Lower leg skin (tissue), 4 donors: ENCODE measurements at regions not wholly inside any gene's neighbourhood (a gene's known extent, or its start where the extent isn't known, plus 50 kb on each side); places are given as distances from the start of the nearest gene placed in this dataset.

ENCODE experiments used
- DNase-seq, 2 donors: peaks; one replicate each; pipeline ENCODE4 v3.0.0-alpha.2; 2019; ENCODE audit warnings: low spot score in 2 of 2
- H3K4me3 ChIP-seq: fragments of 200-600 bp; sonication (generic); 2 replicates; pipeline ENCODE4 v1.5.1; 2017; ENCODE audit warnings: mild to moderate bottlenecking, low read depth; ENCODE audit not compliant: poor library complexity, severe bottlenecking
- POLR2A ChIP-seq, 2 donors: fragments of 450-650 bp; IDR thresholded peaks; one replicate each; pipeline ENCODE4 v1.6.1; 2016 to 2017; ENCODE audit warnings: antibody characterized with exemption in 2 of 2, mild to moderate bottlenecking in 1 of 2, moderate library complexity in 1 of 2
- WGBS, 2 donors: methylation state at CpG; one replicate each; pipeline ENCODE4 v1.1.5; 2018; 5-methylcytosine and 5-hydroxymethylcytosine counted together
- intact Hi-C: fragments of 100-400 bp; cut with DNase I; formaldehyde crosslinking; loops from one replicate; pipeline ENCODE4 v1.15.0; 2023; ENCODE audit warnings: low total_unique reads
- TF ChIP-seq, protein P1 (sequence below), 3 donors: fragments of 450-650 bp; IDR thresholded peaks; one replicate each; pipeline ENCODE4 v1.5.1; 2016; ENCODE audit warnings: antibody characterized with exemption in 3 of 3, mild to moderate bottlenecking in 3 of 3, moderate library complexity in 2 of 3

DNA sequence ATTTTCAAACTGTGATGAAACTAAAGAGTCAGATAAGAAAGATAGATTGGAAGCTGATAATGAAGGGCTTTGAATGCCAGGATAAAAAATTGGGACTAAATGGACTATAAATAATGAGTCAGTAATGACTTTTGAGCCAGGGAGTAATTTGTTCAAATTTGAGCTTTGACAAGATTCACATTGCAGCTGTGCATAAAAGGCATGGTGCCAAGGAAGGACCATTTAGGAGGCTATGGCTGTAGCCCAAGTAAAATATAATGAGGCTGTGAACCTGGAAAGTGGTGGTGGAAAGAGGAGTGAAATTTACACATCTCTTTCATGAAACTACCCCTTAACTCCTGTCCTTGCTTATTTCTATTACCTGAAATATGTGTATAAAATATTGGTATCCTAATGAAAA lies 218.5 kb downstream of the SLC6A15 start:
- H3K4me3 ChIP-seq = no peak overlapping the region
- DNase-seq = no peak
- TF ChIP-seq POLR2A (IDR thresholded peaks at IDR 0.05) = no peak
- intact Hi-C loops = no loop called here

DNA sequence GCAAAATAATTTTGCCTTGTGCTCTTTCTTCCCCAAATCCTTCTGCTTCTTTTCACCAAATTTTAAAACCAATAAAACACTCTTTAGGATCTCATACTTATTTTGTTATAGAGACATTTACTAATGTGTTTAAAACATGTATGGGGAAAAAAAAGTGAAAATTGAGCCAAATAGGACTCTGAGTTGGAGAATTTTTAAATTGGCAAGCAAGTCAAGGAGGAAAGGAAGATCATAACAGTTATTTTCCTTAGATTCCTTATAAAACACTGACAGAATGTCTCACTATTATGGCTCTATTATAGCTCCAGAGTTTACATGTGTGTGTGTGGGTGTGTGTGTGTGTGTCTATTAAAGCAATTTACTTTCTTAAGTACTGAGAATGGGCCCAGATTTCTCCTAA lies 220.5 kb downstream of the SLC6A15 start:
- intact Hi-C loops = no loop called here
- TF ChIP-seq POLR2A (IDR thresholded peaks at IDR 0.05) = no peak
- TF ChIP-seq, protein P1, sequence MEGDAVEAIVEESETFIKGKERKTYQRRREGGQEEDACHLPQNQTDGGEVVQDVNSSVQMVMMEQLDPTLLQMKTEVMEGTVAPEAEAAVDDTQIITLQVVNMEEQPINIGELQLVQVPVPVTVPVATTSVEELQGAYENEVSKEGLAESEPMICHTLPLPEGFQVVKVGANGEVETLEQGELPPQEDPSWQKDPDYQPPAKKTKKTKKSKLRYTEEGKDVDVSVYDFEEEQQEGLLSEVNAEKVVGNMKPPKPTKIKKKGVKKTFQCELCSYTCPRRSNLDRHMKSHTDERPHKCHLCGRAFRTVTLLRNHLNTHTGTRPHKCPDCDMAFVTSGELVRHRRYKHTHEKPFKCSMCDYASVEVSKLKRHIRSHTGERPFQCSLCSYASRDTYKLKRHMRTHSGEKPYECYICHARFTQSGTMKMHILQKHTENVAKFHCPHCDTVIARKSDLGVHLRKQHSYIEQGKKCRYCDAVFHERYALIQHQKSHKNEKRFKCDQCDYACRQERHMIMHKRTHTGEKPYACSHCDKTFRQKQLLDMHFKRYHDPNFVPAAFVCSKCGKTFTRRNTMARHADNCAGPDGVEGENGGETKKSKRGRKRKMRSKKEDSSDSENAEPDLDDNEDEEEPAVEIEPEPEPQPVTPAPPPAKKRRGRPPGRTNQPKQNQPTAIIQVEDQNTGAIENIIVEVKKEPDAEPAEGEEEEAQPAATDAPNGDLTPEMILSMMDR (IDR thresholded peaks at IDR 0.05) = no peak
- no peak overlapping the region for H3K4me3 ChIP-seq
- DNase-seq = no peak

DNA sequence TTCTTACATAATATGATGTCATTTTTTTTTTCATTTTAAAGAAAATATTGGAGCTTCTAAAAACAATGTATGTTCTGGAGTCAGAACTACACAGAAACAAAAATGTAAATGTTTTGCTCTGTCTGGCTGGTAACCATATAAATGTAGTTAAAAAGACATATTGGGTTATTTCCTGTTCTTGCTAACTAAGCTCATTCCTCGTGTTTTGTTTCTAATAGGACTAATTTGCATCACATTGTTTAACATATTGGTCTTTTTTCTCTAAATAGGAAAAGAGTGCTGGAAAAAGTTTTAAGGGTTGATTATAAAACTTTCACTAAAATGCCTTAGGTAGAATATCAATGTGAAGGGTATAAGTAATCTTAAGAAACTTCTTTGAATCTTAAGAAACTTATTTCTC lies 221.3 kb downstream of the SLC6A15 start:
- WGBS, 2 donors = 39 to 42% methylated on average over 1 of the region's 1 CpG
- intact Hi-C loops = no loop called here
- H3K4me3 ChIP-seq = no peak overlapping the region
- TF ChIP-seq, protein P1 (IDR thresholded peaks at IDR 0.05) = no peak
- TF ChIP-seq POLR2A (IDR thresholded peaks at IDR 0.05) = no peak
- DNase-seq = no peak

DNA sequence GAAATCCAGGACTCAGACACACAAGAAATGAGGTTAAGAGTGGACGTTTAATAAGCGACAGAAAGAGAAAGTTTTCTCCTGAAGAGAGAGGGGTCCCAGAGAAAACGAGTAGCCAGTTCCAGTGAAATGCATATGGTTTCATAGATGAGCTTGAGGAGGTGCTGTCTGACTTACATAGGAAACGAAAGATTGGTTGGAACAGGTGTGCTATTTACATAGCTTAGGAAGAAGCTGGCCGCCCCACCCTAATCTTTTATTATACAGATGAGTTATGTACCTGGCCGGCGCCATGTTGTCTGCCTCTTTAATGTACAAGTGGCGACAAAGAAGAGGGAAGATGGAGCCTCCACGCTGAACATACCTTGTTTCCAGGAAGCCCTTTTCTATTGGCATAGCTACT lies 223.0 kb downstream of the SLC6A15 start:
- TF ChIP-seq POLR2A (IDR thresholded peaks at IDR 0.05) = no peak
- intact Hi-C loops = no loop called here
- WGBS, 2 donors = 73 to 74% methylated on average over 9 of the region's 9 CpGs
- no peak for DNase-seq
- no peak overlapping the region for H3K4me3 ChIP-seq

DNA sequence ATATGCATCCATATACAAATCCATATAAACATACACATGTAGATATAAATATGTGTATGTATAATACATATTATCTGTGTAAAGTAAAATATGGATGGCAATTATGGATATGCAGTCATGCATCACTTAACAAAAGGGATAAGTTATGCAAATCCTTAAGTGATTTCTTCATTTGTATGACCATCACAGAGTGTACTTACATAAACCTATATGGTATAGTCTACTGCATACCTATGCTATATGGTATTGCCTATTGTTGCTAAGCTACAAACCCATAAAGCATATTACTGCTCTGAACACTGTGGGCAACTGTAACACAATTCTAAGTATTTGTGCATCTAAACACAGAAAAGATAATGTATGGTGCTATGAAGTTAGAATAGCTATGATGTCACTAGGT lies 227.2 kb downstream of the SLC6A15 start:
- no peak overlapping the region for H3K4me3 ChIP-seq
- intact Hi-C loops = no loop called here
- DNase-seq = no peak
- TF ChIP-seq, protein P1 (IDR thresholded peaks at IDR 0.05) = no peak
- no peak for TF ChIP-seq POLR2A (IDR thresholded peaks at IDR 0.05)

DNA sequence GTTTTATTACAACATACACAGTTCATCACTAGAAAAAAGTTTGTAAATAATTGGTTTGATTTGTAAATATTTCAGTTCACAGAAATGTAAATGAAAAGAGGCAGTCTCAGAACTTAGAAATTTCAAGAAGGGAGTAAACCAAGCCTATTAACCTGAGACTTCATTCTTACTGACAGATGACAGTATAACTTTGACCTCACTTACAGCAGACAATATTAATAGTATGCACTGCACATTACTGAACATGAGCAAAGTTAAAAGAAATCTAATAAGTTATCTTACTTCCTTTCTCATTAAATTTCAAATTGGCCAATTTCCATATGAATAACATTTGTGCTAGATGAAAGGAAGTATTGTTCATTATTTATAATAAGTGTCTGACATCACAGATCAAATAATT lies 235.8 kb downstream of the SLC6A15 start:
- H3K4me3 ChIP-seq = no peak overlapping the region
- intact Hi-C loops = no loop called here
- no peak for DNase-seq
- TF ChIP-seq POLR2A (IDR thresholded peaks at IDR 0.05) = no peak
- TF ChIP-seq, protein P1 (IDR thresholded peaks at IDR 0.05) = no peak

DNA sequence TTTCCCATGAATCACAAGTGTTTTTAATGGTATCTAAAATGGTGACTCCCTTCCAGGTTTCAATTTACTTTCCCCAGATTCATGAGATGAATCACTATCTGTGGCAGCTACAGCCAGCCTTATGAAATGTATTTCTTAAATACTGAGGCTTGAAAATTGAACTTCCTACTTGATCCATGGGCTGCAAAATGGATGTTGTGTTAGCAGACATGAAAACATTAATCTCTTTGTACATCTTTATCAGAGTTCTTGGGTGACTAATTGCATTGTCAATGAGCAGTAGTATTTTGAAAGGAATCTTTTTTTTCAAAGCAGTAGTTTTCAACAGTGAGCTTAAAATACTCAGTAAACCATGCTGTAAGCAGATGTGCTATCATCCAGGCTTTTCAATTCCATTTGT lies 250.8 kb downstream of the SLC6A15 start:
- intact Hi-C loops = no loop called here
- DNase-seq = no peak
- no peak for TF ChIP-seq POLR2A (IDR thresholded peaks at IDR 0.05)
- TF ChIP-seq, protein P1 (IDR thresholded peaks at IDR 0.05) = no peak
- no peak overlapping the region for H3K4me3 ChIP-seq
